SK-N-SH (cell line): ENCODE measurements at regions not wholly inside any gene's neighbourhood (a gene's known extent, or its start where the extent isn't known, plus 50 kb on each side); places are given as distances from the start of the nearest gene placed in this dataset.
A peak's percentile ranks its signal among the peaks of the same experiment; 100 is the strongest.

ENCODE experiments used
- CTCF ChIA-PET: fragments of 300-600, 350-600 bp; formaldehyde crosslinking; extraction: SDS; loops from one replicate; lab custom pipeline; 2021; lab: Yijun Ruan, JAX
- POLR2A ChIA-PET: fragments of 350-600 bp; sonication (Branson Sonifier 250); formaldehyde crosslinking; extraction: SDS; loops from one replicate; lab custom pipeline; 2020; ENCODE audit warnings: antibody characterized with exemption, inconsistent platforms; lab: Yijun Ruan, JAX
- DNase-seq: peaks from one replicate; pipeline ENCODE4 v3.0.0; 2012
- H2AFZ ChIP-seq: fragments of 200-600 bp; sonication (generic); 2 replicates; pipeline ENCODE4 v1.8.1; 2016; ENCODE audit warnings: antibody characterized with exemption, mild to moderate bottlenecking, low read depth
- H3F3A ChIP-seq: fragments of 200-600 bp; sonication (generic); replicated peaks from 2 replicates; pipeline ENCODE3; 2016; ENCODE audit warnings: antibody characterized with exemption, mild to moderate bottlenecking; ENCODE audit not compliant: insufficient read depth
- H3K27ac ChIP-seq, 2 experiments: fragments of 200-500 bp in 1 of 2; fragments of 200-600 bp in 1 of 2; sonication (Bioruptor generic) in 1 of 2; sonication (generic), shearing (Covaris generic) in 1 of 2; 2 replicates each; pipeline versions ENCODE4 v1.5.1 to v1.6.1; 2014 to 2016; ENCODE audit warnings: low read depth in 2 of 2, inconsistent platforms in 1 of 2, low read length in 1 of 2, mild to moderate bottlenecking in 1 of 2, mixed read lengths in 1 of 2
- H3K27me3 ChIP-seq: fragments of 200-600 bp; sonication (generic), shearing (Covaris generic); 2 replicates; pipeline ENCODE4 v1.6.1; 2016; ENCODE audit warnings: mixed run types; ENCODE audit not compliant: insufficient read depth
- H3K36me3 ChIP-seq, 2 experiments: fragments of 200-500 bp in 1 of 2; fragments of 200-600 bp in 1 of 2; sonication (Bioruptor generic) in 1 of 2; sonication (generic) in 1 of 2; replicated peaks in 1 of 2; 2 replicates each; pipeline versions ENCODE3 to v1.5.1; 2014 to 2016; ENCODE audit warnings: low read length in 1 of 2, mild to moderate bottlenecking in 1 of 2; ENCODE audit not compliant: insufficient read depth in 2 of 2, control insufficient read depth in 1 of 2
- H3K4me1 ChIP-seq, 2 experiments: fragments of 200-500 bp in 1 of 2; fragments of 200-600 bp in 1 of 2; sonication (Bioruptor generic) in 1 of 2; sonication (generic), shearing (Covaris generic) in 1 of 2; 2 replicates each; pipeline versions ENCODE4 v1.5.1 to v1.6.1; 2014 to 2016; ENCODE audit warnings: low read depth in 1 of 2, low read length in 1 of 2, mixed run types in 1 of 2; ENCODE audit not compliant: insufficient read depth in 2 of 2, control insufficient read depth in 1 of 2
- H3K4me2 ChIP-seq: fragments of 200-600 bp; sonication (generic), shearing (Covaris generic); 2 replicates; pipeline ENCODE4 v1.6.1; 2017; ENCODE audit warnings: mixed run types
- H3K4me3 ChIP-seq, 2 experiments: fragments of 200-500 bp in 1 of 2; fragments of 200-600 bp in 1 of 2; sonication (Bioruptor generic) in 1 of 2; sonication (generic), shearing (Covaris generic) in 1 of 2; 2 replicates each; pipeline versions ENCODE4 v1.5.1 to v1.8.1; 2014 to 2016; ENCODE audit warnings: low read depth in 2 of 2, inconsistent platforms in 1 of 2, low read length in 1 of 2, mild to moderate bottlenecking in 1 of 2, mixed read lengths in 1 of 2, moderate library complexity in 1 of 2
- H3K79me2 ChIP-seq: fragments of 200-600 bp; sonication (generic); 2 replicates; pipeline ENCODE4 v1.8.1; 2017; ENCODE audit warnings: mild to moderate bottlenecking; ENCODE audit not compliant: insufficient read depth
- H3K9ac ChIP-seq: fragments of 200-600 bp; sonication (generic); 2 replicates; pipeline ENCODE4 v1.6.1; 2017; ENCODE audit warnings: mixed run types
- H3K9me2 ChIP-seq: fragments of 200-600 bp; sonication (generic); 2 replicates; pipeline ENCODE4 v1.6.1; 2017; ENCODE audit warnings: mixed run types
- H3K9me3 ChIP-seq: fragments of 200-600 bp; sonication (generic); 2 replicates; pipeline ENCODE4 v1.6.1; 2017; ENCODE audit warnings: mixed run types, mild to moderate bottlenecking, moderate library complexity
- H4K20me1 ChIP-seq: fragments of 200-600 bp; sonication (generic); 2 replicates; pipeline ENCODE4 v1.6.1; 2017; ENCODE audit warnings: mild to moderate bottlenecking, mixed run types; ENCODE audit not compliant: insufficient read depth
- CHD2 ChIP-seq: fragments of 150-350 bp; IDR thresholded peaks from 2 replicates; pipeline ENCODE4 v1.6.1; 2018; ENCODE audit warnings: low read length; ENCODE audit not compliant: partially characterized antibody
- ELF1 ChIP-seq: IDR thresholded peaks from 2 replicates; pipeline ENCODE4 v1.4.0; 2012
- EP300 ChIP-seq, 2 experiments: IDR thresholded peaks; 2 replicates each; pipeline versions ENCODE4 v1.4.0 to v1.6.1; 2012; ENCODE audit warnings: borderline replicate concordance in 1 of 2, low read depth in 1 of 2, low read length in 1 of 2
- EZH2phosphoT487 ChIP-seq: fragments of 200-600 bp; sonication (generic); IDR thresholded peaks from 2 replicates; pipeline ENCODE4 v1.6.1; 2017; ENCODE audit warnings: low read depth, mixed run types, mild to moderate bottlenecking, antibody characterized with exemption, moderate library complexity, borderline replicate concordance
- FOXM1 ChIP-seq: IDR thresholded peaks from 2 replicates; pipeline ENCODE4 v1.4.0; 2012; ENCODE audit warnings: low read depth, mild to moderate bottlenecking
- IRF3 ChIP-seq: fragments of 150-350 bp; IDR thresholded peaks from 2 replicates; pipeline ENCODE4 v1.6.1; 2016; ENCODE audit warnings: mild to moderate bottlenecking, low read depth, low read length
- JUND ChIP-seq: IDR thresholded peaks from 2 replicates; pipeline ENCODE4 v1.4.0; 2012
- MXI1 ChIP-seq: IDR thresholded peaks from 2 replicates; pipeline ENCODE4 v1.6.1; 2012; ENCODE audit warnings: mild to moderate bottlenecking, low read depth, low read length, improper control_type of control experiment
- NFIC ChIP-seq: IDR thresholded peaks from 2 replicates; pipeline ENCODE4 v1.4.0; 2012; ENCODE audit warnings: borderline replicate concordance
- NRF1 ChIP-seq: IDR thresholded peaks from 2 replicates; pipeline ENCODE4 v1.6.1; 2012; ENCODE audit warnings: low read depth, mild to moderate bottlenecking, low read length
- POLR2AphosphoS5 ChIP-seq: IDR thresholded peaks from 2 replicates; pipeline ENCODE4 v1.6.1; 2012; ENCODE audit warnings: low read depth, low read length
- RXRA ChIP-seq: IDR thresholded peaks from 2 replicates; pipeline ENCODE4 v1.4.0; 2012; ENCODE audit warnings: low read depth, mild to moderate bottlenecking, borderline replicate concordance
- SIN3A ChIP-seq: IDR thresholded peaks from 2 replicates; pipeline ENCODE4 v1.6.1; 2012; ENCODE audit warnings: low read depth, mild to moderate bottlenecking, low read length, moderate library complexity, borderline replicate concordance
- TCF12 ChIP-seq: IDR thresholded peaks from 2 replicates; pipeline ENCODE4 v1.4.0; 2012
- TEAD4 ChIP-seq: IDR thresholded peaks from 2 replicates; pipeline ENCODE4 v1.4.0; 2012; ENCODE audit warnings: mild to moderate bottlenecking, borderline replicate concordance; ENCODE audit not compliant: insufficient read depth
- USF2 ChIP-seq: fragments of 150-350 bp; IDR thresholded peaks from 2 replicates; pipeline ENCODE4 v1.6.1; 2017; ENCODE audit warnings: antibody characterized with exemption, low read length, low read depth, borderline replicate concordance
- WGBS: methylation state at CpG from one replicate; pipeline ENCODE4 v1.1.6; 2017; ENCODE audit warnings: low lambda C conversion rate; 5-methylcytosine and 5-hydroxymethylcytosine counted together
- TF ChIP-seq, protein P1 (sequence below): IDR thresholded peaks from 2 replicates; pipeline ENCODE4; 2012
- TF ChIP-seq, protein P2 (sequence below): IDR thresholded peaks from 2 replicates; pipeline ENCODE4 v1.4.0; 2012; ENCODE audit warnings: low read depth, borderline replicate concordance
- TF ChIP-seq, protein P3 (sequence below): IDR thresholded peaks from 2 replicates; pipeline ENCODE4 v1.4.0; 2012; ENCODE audit warnings: low read depth, borderline replicate concordance

DNA sequence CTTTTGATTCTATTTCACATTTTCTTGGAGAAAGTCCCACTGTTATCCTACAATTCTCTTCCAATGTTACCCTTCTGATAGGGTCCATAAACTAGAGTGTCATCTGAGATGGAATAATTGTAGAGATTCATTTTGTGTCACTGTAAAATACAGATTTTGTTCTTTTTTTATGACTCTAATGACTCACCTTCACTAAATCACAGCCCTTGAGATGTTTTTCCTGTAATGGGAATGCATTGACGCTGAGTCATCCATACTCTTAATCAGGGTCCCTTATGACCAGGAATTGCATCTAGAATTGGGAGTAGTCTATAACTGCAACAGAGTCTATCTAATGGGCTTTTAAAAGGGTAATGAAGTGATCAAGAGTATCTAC lies 315.5 kb downstream of the TGFB2 start (continued):
- TF ChIP-seq, protein P1, sequence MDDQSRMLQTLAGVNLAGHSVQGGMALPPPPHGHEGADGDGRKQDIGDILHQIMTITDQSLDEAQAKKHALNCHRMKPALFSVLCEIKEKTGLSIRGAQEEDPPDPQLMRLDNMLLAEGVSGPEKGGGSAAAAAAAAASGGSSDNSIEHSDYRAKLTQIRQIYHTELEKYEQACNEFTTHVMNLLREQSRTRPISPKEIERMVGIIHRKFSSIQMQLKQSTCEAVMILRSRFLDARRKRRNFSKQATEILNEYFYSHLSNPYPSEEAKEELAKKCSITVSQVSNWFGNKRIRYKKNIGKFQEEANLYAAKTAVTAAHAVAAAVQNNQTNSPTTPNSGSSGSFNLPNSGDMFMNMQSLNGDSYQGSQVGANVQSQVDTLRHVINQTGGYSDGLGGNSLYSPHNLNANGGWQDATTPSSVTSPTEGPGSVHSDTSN, result peak; percentile 79
- TF ChIP-seq SIN3A (no peak), TCF12 (peak; percentile 55; the same call in 1 of the 2 replicates), IRF3 (no peak), NFIC (peak; percentile 44; the same call in 1 of the 2 replicates)

DNA sequence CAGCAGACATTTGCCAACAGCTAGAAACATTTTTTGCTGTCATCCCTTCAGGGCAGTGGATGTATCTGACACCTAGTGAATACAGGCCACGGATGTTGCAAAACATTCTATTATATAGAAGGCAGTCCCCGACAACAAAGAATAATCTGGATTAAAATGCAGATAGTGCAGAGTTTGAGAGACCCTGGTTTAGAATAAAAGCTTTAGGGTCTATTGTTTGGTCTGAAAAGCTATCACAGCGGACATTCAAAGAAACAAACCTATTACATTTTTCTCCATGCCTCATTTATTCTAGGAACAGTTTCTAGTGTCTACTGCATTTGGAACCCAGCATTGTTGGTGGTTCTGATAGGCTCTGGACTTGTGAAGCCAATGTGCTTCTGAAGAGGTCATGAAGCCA lies 316.3 kb downstream of the TGFB2 start:
- H3K9ac ChIP-seq, result no peak overlapping the region
- 96% methylated on average over 3 of the region's 3 CpGs for WGBS
- H3K9me2 ChIP-seq, result no peaks in the 10 kb centered on the region
- H3K4me3 ChIP-seq, result no peak overlapping the region
- H3K4me2 ChIP-seq, result peak overlapping the region; percentile 38; the same call in 1 of the 2 replicates
- no peaks in the 10 kb centered on the region for H3K36me3 ChIP-seq
- no peak for DNase-seq
- H4K20me1 ChIP-seq, result no peaks in the 10 kb centered on the region
- no peaks in the 10 kb centered on the region for H3K9me3 ChIP-seq
- TF ChIP-seq, protein P2, sequence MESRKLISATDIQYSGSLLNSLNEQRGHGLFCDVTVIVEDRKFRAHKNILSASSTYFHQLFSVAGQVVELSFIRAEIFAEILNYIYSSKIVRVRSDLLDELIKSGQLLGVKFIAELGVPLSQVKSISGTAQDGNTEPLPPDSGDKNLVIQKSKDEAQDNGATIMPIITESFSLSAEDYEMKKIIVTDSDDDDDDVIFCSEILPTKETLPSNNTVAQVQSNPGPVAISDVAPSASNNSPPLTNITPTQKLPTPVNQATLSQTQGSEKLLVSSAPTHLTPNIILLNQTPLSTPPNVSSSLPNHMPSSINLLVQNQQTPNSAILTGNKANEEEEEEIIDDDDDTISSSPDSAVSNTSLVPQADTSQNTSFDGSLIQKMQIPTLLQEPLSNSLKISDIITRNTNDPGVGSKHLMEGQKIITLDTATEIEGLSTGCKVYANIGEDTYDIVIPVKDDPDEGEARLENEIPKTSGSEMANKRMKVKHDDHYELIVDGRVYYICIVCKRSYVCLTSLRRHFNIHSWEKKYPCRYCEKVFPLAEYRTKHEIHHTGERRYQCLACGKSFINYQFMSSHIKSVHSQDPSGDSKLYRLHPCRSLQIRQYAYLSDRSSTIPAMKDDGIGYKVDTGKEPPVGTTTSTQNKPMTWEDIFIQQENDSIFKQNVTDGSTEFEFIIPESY, result no peak
- no peak for TF ChIP-seq EZH2phosphoT487
- TF ChIP-seq JUND, result no peak
- no peak for TF ChIP-seq MXI1
- TF ChIP-seq TEAD4, result no peak
- TF ChIP-seq, protein P1, result no peak
- no peak for TF ChIP-seq USF2
- no peak for TF ChIP-seq SIN3A
- TF ChIP-seq FOXM1, result no peak
- no peak for TF ChIP-seq ELF1
- TF ChIP-seq RXRA, result no peak
- no peak for TF ChIP-seq NRF1
- no peak for TF ChIP-seq TCF12
- TF ChIP-seq POLR2AphosphoS5, result no peak
- no peak for TF ChIP-seq EP300 (IDR thresholded peaks at IDR 0.05; ENCODE audit: borderline replicate concordance in 1 of 2, low read depth in 1 of 2, low read length in 1 of 2)
- TF ChIP-seq CHD2, result no peak
- TF ChIP-seq, protein P3, sequence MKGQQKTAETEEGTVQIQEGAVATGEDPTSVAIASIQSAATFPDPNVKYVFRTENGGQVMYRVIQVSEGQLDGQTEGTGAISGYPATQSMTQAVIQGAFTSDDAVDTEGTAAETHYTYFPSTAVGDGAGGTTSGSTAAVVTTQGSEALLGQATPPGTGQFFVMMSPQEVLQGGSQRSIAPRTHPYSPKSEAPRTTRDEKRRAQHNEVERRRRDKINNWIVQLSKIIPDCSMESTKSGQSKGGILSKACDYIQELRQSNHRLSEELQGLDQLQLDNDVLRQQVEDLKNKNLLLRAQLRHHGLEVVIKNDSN, result no peak
- TF ChIP-seq, all 33 proteins: peak for 0
- ChIA-PET POLR2A (no interaction called here), CTCF (no interaction called here)
- Histone ChIP-seq H3F3A (peaks cover 46% of the 10 kb centered on the region), H3K4me1 (peaks cover 26 to 40% of the 10 kb centered on the region in 2 experiments), H2AFZ (no peak overlapping the region), H3K79me2 (no peaks in the 10 kb centered on the region), H3K27ac (peak overlapping the region; percentile 94 to 96), H3K27me3 (no peaks in the 10 kb centered on the region)
